ENCODE measurements at regions not wholly inside any gene's neighbourhood (a gene's known extent, or its start where the extent isn't known, plus 50 kb on each side); places are given as distances from the start of the nearest gene placed in this dataset.

GRCh38 chr13:94816256-94816655, 103.9 kb upstream of the SOX21 start:
- Histone ChIP-seq H3K4me1 (no peaks in the 10 kb centered on the region), H3K27ac (no peak overlapping the region), H3K9me3 (no peaks in the 10 kb centered on the region), H3K27me3 (no peaks in the 10 kb centered on the region), H3K4me3 (no peak overlapping the region), H3K36me3 (no peaks in the 10 kb centered on the region)
- no peak for DNase-seq (ENCODE audit: extremely low spot score in 2 of 2)
- intact Hi-C loops (cut with DNase I): no loop called here
- TF ChIP-seq CTCF (IDR thresholded peaks at IDR 0.05) (no peak), POLR2A (IDR thresholded peaks at IDR 0.05) (no peak), POLR2AphosphoS5 (IDR thresholded peaks at IDR 0.05; ENCODE audit: insufficient read depth in 1 of 2, low read depth in 1 of 2) (no peak)

- no peak for DNase-seq (ENCODE audit: extremely low spot score in 2 of 2)
- intact Hi-C loops (cut with DNase I): no loop called here
- no peak for TF ChIP-seq POLR2A (IDR thresholded peaks at IDR 0.05)
- no peak for TF ChIP-seq POLR2AphosphoS5 (IDR thresholded peaks at IDR 0.05; ENCODE audit: insufficient read depth in 1 of 2, low read depth in 1 of 2)
- Histone ChIP-seq H3K4me1 (no peaks in the 10 kb centered on the region), H3K9me3 (no peaks in the 10 kb centered on the region), H3K36me3 (no peaks in the 10 kb centered on the region), H3K4me3 (no peak overlapping the region), H3K27me3 (no peaks in the 10 kb centered on the region), H3K27ac (no peak overlapping the region)
Observed at GRCh38 chr13:94813920-94814475, 101.7 kb upstream of the SOX21 start.

GRCh38 chr13:94811753-94812152, 99.4 kb upstream of the SOX21 start:
- Histone ChIP-seq H3K36me3 (no peaks in the 10 kb centered on the region), H3K4me1 (no peaks in the 10 kb centered on the region), H3K27ac (no peak overlapping the region), H3K9me3 (no peaks in the 10 kb centered on the region), H3K27me3 (no peaks in the 10 kb centered on the region), H3K4me3 (no peak overlapping the region)
- no peak for TF ChIP-seq POLR2AphosphoS5 (IDR thresholded peaks at IDR 0.05; ENCODE audit: insufficient read depth in 1 of 2, low read depth in 1 of 2)
- DNase-seq (ENCODE audit: extremely low spot score in 2 of 2): no peak
- intact Hi-C loops (cut with DNase I): no loop called here

GRCh38 chr13:94800423-94800822, 88.1 kb upstream of the SOX21 start:
- Histone ChIP-seq H3K9me3 (no peaks in the 10 kb centered on the region), H3K36me3 (no peaks in the 10 kb centered on the region), H3K4me1 (no peaks in the 10 kb centered on the region), H3K27me3 (no peaks in the 10 kb centered on the region), H3K27ac (no peak overlapping the region), H3K4me3 (no peak overlapping the region)
- DNase-seq (ENCODE audit: extremely low spot score in 2 of 2): no peak
- intact Hi-C loops (cut with DNase I): no loop called here
- TF ChIP-seq POLR2A (IDR thresholded peaks at IDR 0.05) (no peak), CTCF (IDR thresholded peaks at IDR 0.05) (no peak), POLR2AphosphoS5 (IDR thresholded peaks at IDR 0.05; ENCODE audit: insufficient read depth in 1 of 2, low read depth in 1 of 2) (no peak)

- no peaks in the 10 kb centered on the region for H3K9me3 ChIP-seq
- no peaks in the 10 kb centered on the region for H3K27me3 ChIP-seq
- H3K27ac ChIP-seq: no peak overlapping the region
- intact Hi-C loops (cut with DNase I): no loop called here
- H3K4me1 ChIP-seq: no peaks in the 10 kb centered on the region
- DNase-seq (ENCODE audit: extremely low spot score in 2 of 2): no peak
- H3K36me3 ChIP-seq: no peaks in the 10 kb centered on the region
- TF ChIP-seq POLR2AphosphoS5 (IDR thresholded peaks at IDR 0.05; ENCODE audit: insufficient read depth in 1 of 2, low read depth in 1 of 2) (no peak), POLR2A (IDR thresholded peaks at IDR 0.05) (no peak), CTCF (IDR thresholded peaks at IDR 0.05) (no peak)
- H3K4me3 ChIP-seq: no peak overlapping the region
Observed at GRCh38 chr13:94799299-94799698, 87.0 kb upstream of the SOX21 start.

- TF ChIP-seq POLR2AphosphoS5 (IDR thresholded peaks at IDR 0.05; ENCODE audit: insufficient read depth in 1 of 2, low read depth in 1 of 2): no peak
- no peak for TF ChIP-seq POLR2A (IDR thresholded peaks at IDR 0.05)
- no peak for TF ChIP-seq CTCF (IDR thresholded peaks at IDR 0.05)
- intact Hi-C loops (cut with DNase I): no loop called here
- no peak overlapping the region for H3K4me3 ChIP-seq
Observed at GRCh38 chr13:94798738-94799137, 86.4 kb upstream of the SOX21 start.

More at GRCh38 chr13:94798738-94799137, 86.4 kb upstream of the SOX21 start:
- Histone ChIP-seq H3K9me3 (no peaks in the 10 kb centered on the region), H3K27me3 (no peaks in the 10 kb centered on the region), H3K27ac (no peak overlapping the region), H3K4me1 (no peaks in the 10 kb centered on the region), H3K36me3 (no peaks in the 10 kb centered on the region)
- no peak for DNase-seq (ENCODE audit: extremely low spot score in 2 of 2)
